HCT116 (cell line): ENCODE measurements at regions not wholly inside any gene's neighbourhood (a gene's known extent, or its start where the extent isn't known, plus 50 kb on each side); places are given as distances from the start of the nearest gene placed in this dataset.

ENCODE experiments used
- ATAC-seq: fragments of 200-7000 bp; cut with Tn5 transposase; 2 replicates; pipeline ENCODE4 v1.9.1; 2020; ENCODE audit warnings: mild to moderate bottlenecking, moderate library complexity
- BruUV-seq: library from RNA; stranded (reverse); fragments of 400-500 nt; replicated peaks from 2 replicates; lab custom pipeline; 2021; lab: Mats Ljungman, UMichigan
- CTCF ChIA-PET: fragments of 300-600 bp; sonication (Branson Sonifier 250); formaldehyde crosslinking; loops from one replicate; lab custom pipeline; 2021; ENCODE audit warnings: antibody characterized with exemption; lab: Charles Lee
- POLR2A ChIA-PET: fragments of 300-600, 350-600 bp; sonication (Branson Sonifier 250); formaldehyde crosslinking; loops from one replicate; lab custom pipeline; 2021; ENCODE audit warnings: antibody characterized with exemption; lab: Charles Lee
- RAD21 ChIA-PET, 2 experiments: fragments of 300-600 bp; sonication (Branson Sonifier 250); formaldehyde crosslinking; loops; one replicate each; lab custom pipeline; 2023; ENCODE audit warnings: low total read pairs in 2 of 2; ENCODE audit not compliant: uncharacterized antibody in 2 of 2, unreplicated experiment in 2 of 2, low non-redundant PET in 1 of 2; lab: Charles Lee
- DNase-seq: peaks from one replicate; pipeline ENCODE4 v3.0.0-alpha.2; 2010; ENCODE audit warnings: low read depth, low spot score
- H2AFZ ChIP-seq: fragments of 200-600 bp; shearing (Covaris generic), sonication (generic); 2 replicates; pipeline ENCODE4 v1.6.1; 2017; ENCODE audit warnings: low read depth, mixed run types, mixed read lengths, antibody characterized with exemption, low read length; ENCODE audit not compliant: poor library complexity, severe bottlenecking
- H3K27ac ChIP-seq: 2 replicates; pipeline ENCODE4 v1.5.1; 2012; ENCODE audit warnings: low read depth, low read length
- H3K27me3 ChIP-seq: fragments of 200-600 bp; sonication (generic); 2 replicates; pipeline ENCODE4 v1.6.1; 2016; ENCODE audit warnings: mixed run types, low read length, mixed read lengths; ENCODE audit not compliant: insufficient read depth
- H3K36me3 ChIP-seq, 2 experiments: fragments of 200-500 bp in 1 of 2; fragments of 200-600 bp in 1 of 2; sonication (Bioruptor generic) in 1 of 2; sonication (generic) in 1 of 2; 2 replicates each; pipeline versions ENCODE4 v1.5.1 to v1.6.1; 2014 to 2016; ENCODE audit warnings: low read length in 2 of 2, inconsistent platforms in 1 of 2, mixed read lengths in 1 of 2, mixed run types in 1 of 2; ENCODE audit not compliant: insufficient read depth in 2 of 2, control insufficient read depth in 1 of 2
- H3K4me1 ChIP-seq, 2 experiments: fragments of 200-600 bp in 1 of 2; sonication (generic) in 1 of 2; 2 replicates each; pipeline versions ENCODE4 v1.5.1 to v1.6.1; 2012 to 2017; ENCODE audit warnings: low read length in 2 of 2, inconsistent platforms in 1 of 2, mild to moderate bottlenecking in 1 of 2, mixed read lengths in 1 of 2, mixed run types in 1 of 2, moderate library complexity in 1 of 2; ENCODE audit not compliant: insufficient read depth in 2 of 2, control insufficient read depth in 1 of 2
- H3K4me2 ChIP-seq: fragments of 200-600 bp; sonication (generic); 2 replicates; pipeline ENCODE4 v1.6.1; 2017; ENCODE audit warnings: mixed run types, low read length, mixed read lengths
- H3K4me3 ChIP-seq, 2 experiments: fragments of 200-600 bp in 1 of 2; sonication (generic) in 1 of 2; replicated peaks in 1 of 2; 2 replicates each; pipeline ENCODE4 v1.5.1; 2011 to 2016; ENCODE audit warnings: low read length in 2 of 2, control low read depth in 1 of 2, low read depth in 1 of 2, mild to moderate bottlenecking in 1 of 2, mixed read lengths in 1 of 2, mixed run types in 1 of 2
- H3K79me2 ChIP-seq: fragments of 200-600 bp; sonication (generic); 2 replicates; pipeline ENCODE4 v1.6.1; 2017; ENCODE audit warnings: mild to moderate bottlenecking, mixed run types, low read length, moderate library complexity, mixed read lengths; ENCODE audit not compliant: insufficient read depth
- H3K9ac ChIP-seq: fragments of 200-600 bp; sonication (generic); 2 replicates; pipeline ENCODE4 v1.6.1; 2016; ENCODE audit warnings: low read length, mixed read lengths
- H3K9me2 ChIP-seq: fragments of 200-600 bp; sonication (generic), shearing (Covaris generic); 2 replicates; pipeline ENCODE4 v1.6.1; 2017; ENCODE audit warnings: mixed run types, mild to moderate bottlenecking, moderate library complexity; ENCODE audit not compliant: insufficient read depth
- H3K9me3 ChIP-seq, 2 experiments: fragments of 200-500 bp in 1 of 2; fragments of 200-600 bp in 1 of 2; sonication (Bioruptor generic) in 1 of 2; sonication (generic) in 1 of 2; 2 replicates each; pipeline ENCODE4 v1.6.1; 2014 to 2017; ENCODE audit warnings: low read length in 2 of 2, mixed read lengths in 2 of 2, inconsistent platforms in 1 of 2, low read depth in 1 of 2, mild to moderate bottlenecking in 1 of 2, mixed run types in 1 of 2, moderate library complexity in 1 of 2; ENCODE audit not compliant: control insufficient read depth in 1 of 2, insufficient read depth in 1 of 2
- H4K20me1 ChIP-seq: fragments of 200-600 bp; sonication (generic), shearing (Covaris generic); 2 replicates; pipeline ENCODE4 v1.6.1; 2017; ENCODE audit warnings: mixed run types, mild to moderate bottlenecking, moderate library complexity; ENCODE audit not compliant: insufficient read depth
- ELF1 ChIP-seq: IDR thresholded peaks from 2 replicates; pipeline ENCODE4 v1.6.1; 2012; ENCODE audit warnings: low read depth, borderline replicate concordance
- FOSL1 ChIP-seq: IDR thresholded peaks from 2 replicates; pipeline ENCODE4 v1.6.1; 2012; ENCODE audit warnings: low read depth
- JUND ChIP-seq: IDR thresholded peaks from 2 replicates; pipeline ENCODE4 v1.6.1; 2012
- POLR2AphosphoS5 ChIP-seq: IDR thresholded peaks from 2 replicates; pipeline ENCODE4 v1.6.1; 2011; ENCODE audit warnings: mild to moderate bottlenecking, low read depth, low read length, moderate library complexity
- SIN3A ChIP-seq: IDR thresholded peaks from 2 replicates; pipeline ENCODE4 v1.6.1; 2012; ENCODE audit warnings: low read depth
- SP1 ChIP-seq: IDR thresholded peaks from 2 replicates; pipeline ENCODE4 v1.6.1; 2012; ENCODE audit warnings: low read depth
- TCF7L2 ChIP-seq: IDR thresholded peaks from 2 replicates; pipeline ENCODE4 v1.7.0; 2011; ENCODE audit warnings: borderline replicate concordance, inconsistent platforms; ENCODE audit not compliant: insufficient read depth, insufficient read length; ENCODE audit errors: extremely low read depth
- ZFX ChIP-seq: fragments of 450-650 bp; IDR thresholded peaks from 2 replicates; pipeline ENCODE4 v1.6.1; 2017
- intact Hi-C: fragments of 100-400 bp; cut with micrococcal nuclease; formaldehyde crosslinking; loops from 2 replicates; pipeline ENCODE4 v1.10.0; 2022
- TF ChIP-seq, protein P1 (sequence below): IDR thresholded peaks from 2 replicates; pipeline ENCODE4 v1.6.1; 2012
- TF ChIP-seq, protein P2 (sequence below), 3 experiments: fragments of 200-600 bp in 1 of 3; sonication (generic) in 1 of 3; IDR thresholded peaks in 2 of 3; conservative IDR thresholded peaks in 1 of 3; 2 replicates each; pipeline ENCODE4 v1.5.1; 2012 to 2017; ENCODE audit warnings: low read depth in 2 of 3, low read length in 2 of 3, antibody characterized with exemption in 1 of 3, borderline replicate concordance in 1 of 3, control low read depth in 1 of 3, mild to moderate bottlenecking in 1 of 3, mixed read lengths in 1 of 3, mixed run types in 1 of 3, moderate library complexity in 1 of 3; ENCODE audit not compliant: insufficient read depth in 1 of 3

DNA sequence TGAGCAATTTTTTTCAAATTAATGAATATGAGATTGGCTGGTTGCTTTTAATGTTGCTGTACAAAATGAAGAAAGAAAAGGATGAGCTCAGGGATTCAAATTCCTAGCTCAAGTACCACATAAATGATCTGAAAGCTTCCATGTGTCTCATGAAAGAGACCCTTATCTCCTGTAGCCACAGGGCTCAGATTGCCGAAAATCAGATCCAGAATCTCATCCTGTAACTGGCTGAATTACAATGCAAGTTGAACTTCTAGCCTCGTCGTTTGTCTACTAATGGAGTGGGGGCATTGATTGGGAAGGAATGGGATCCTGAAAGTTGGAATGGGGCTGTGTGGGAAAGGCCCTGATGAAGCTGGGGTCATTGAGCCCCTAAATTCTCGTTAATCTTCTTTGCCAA, 143.4 kb upstream of the ATP6AP2 start:
- Histone ChIP-seq H4K20me1 (no peaks in the 10 kb centered on the region), H3K9ac (no peak overlapping the region), H3K9me2 (no peaks in the 10 kb centered on the region), H3K79me2 (no peaks in the 10 kb centered on the region), H3K4me2 (no peak overlapping the region), H3K27me3 (no peaks in the 10 kb centered on the region), H2AFZ (no peak overlapping the region), H3K9me3 (no peaks in the 10 kb centered on the region), H3K36me3 (no peaks in the 10 kb centered on the region), H3K27ac (no peak overlapping the region), H3K4me3 (no peak overlapping the region), H3K4me1 (no peaks in the 10 kb centered on the region)
- CTCF ChIA-PET, result no interaction called here
- ATAC-seq (no peak), DNase-seq (no peak)
- intact Hi-C loops, result no loop called here
- TF ChIP-seq ELF1, result no peak
- POLR2A ChIA-PET, result no interaction called here
- BruUV-seq, result no TSS peak
- RAD21 ChIA-PET, result no interaction called here

DNA sequence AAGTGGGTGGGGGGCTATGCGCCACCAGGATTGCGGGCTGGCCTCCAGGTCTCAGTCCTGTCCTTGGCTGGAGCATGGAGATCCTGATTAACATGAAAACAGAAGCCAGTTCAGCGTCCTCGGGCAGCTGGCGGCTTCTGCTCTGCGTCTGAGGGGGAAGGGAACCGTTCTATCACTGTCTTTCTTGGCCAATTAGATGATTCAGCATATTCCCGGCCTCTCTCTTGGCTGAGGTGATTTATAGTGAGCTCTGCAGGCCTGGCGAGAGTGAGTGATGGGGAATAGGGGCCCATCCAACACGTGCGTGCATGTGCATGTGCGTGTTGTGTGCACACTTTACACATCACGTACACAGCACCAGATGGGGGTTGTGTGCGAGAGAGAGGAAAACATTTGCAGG, 145.8 kb upstream of the ATP6AP2 start:
- no peak overlapping the region for H3K4me3 ChIP-seq
- no peak for TF ChIP-seq SIN3A
- TF ChIP-seq FOSL1, result no peak
- TF ChIP-seq TCF7L2, result no peak
- no peak for TF ChIP-seq ZFX
- no peak for TF ChIP-seq SP1
- no peak for TF ChIP-seq POLR2AphosphoS5
- no peak for TF ChIP-seq JUND
- TF ChIP-seq ELF1, result no peak
- TF ChIP-seq, protein P1, sequence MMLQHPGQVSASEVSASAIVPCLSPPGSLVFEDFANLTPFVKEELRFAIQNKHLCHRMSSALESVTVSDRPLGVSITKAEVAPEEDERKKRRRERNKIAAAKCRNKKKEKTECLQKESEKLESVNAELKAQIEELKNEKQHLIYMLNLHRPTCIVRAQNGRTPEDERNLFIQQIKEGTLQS, result no peak
- TF ChIP-seq, protein P2, sequence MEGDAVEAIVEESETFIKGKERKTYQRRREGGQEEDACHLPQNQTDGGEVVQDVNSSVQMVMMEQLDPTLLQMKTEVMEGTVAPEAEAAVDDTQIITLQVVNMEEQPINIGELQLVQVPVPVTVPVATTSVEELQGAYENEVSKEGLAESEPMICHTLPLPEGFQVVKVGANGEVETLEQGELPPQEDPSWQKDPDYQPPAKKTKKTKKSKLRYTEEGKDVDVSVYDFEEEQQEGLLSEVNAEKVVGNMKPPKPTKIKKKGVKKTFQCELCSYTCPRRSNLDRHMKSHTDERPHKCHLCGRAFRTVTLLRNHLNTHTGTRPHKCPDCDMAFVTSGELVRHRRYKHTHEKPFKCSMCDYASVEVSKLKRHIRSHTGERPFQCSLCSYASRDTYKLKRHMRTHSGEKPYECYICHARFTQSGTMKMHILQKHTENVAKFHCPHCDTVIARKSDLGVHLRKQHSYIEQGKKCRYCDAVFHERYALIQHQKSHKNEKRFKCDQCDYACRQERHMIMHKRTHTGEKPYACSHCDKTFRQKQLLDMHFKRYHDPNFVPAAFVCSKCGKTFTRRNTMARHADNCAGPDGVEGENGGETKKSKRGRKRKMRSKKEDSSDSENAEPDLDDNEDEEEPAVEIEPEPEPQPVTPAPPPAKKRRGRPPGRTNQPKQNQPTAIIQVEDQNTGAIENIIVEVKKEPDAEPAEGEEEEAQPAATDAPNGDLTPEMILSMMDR (IDR thresholded peaks at IDR 0.05 in 2 of 3, conservative IDR thresholded peaks at IDR 0.05 in 1 of 3; ENCODE audit: borderline replicate concordance in 1 of 3, insufficient read depth in 1 of 3, low read depth in 2 of 3, low read length in 2 of 3), result no peak

More for the DNA sequence above, 145.8 kb upstream of the ATP6AP2 start:
- ATAC-seq, result no peak
- no peak overlapping the region for H3K4me2 ChIP-seq
- no peaks in the 10 kb centered on the region for H3K27me3 ChIP-seq
- H3K27ac ChIP-seq, result no peak overlapping the region
- no peaks in the 10 kb centered on the region for H3K36me3 ChIP-seq
- CTCF ChIA-PET, result no interaction called here
- H3K79me2 ChIP-seq, result no peaks in the 10 kb centered on the region
- no peaks in the 10 kb centered on the region for H4K20me1 ChIP-seq
- no peak overlapping the region for H2AFZ ChIP-seq
- no peaks in the 10 kb centered on the region for H3K4me1 ChIP-seq
- intact Hi-C loops, result no loop called here
- no TSS peak for BruUV-seq
- RAD21 ChIA-PET, result no interaction called here
- DNase-seq, result no peak
- no peak overlapping the region for H3K9ac ChIP-seq
- H3K9me2 ChIP-seq, result no peaks in the 10 kb centered on the region
- POLR2A ChIA-PET, result no interaction called here
- no peaks in the 10 kb centered on the region for H3K9me3 ChIP-seq
